Activated T-helper 17 cell treated with anti-CD3 and anti-CD28 coated beads, Interleukin-2, amount 50 U/mL, for 72 hours (primary cell): ENCODE measurements at regions not wholly inside any gene's neighbourhood (a gene's known extent, or its start where the extent isn't known, plus 50 kb on each side); places are given as distances from the start of the nearest gene placed in this dataset.

Source experiments
- ATAC-seq: fragments of 150-1000 bp; cut with Tn5 transposase; replicated peaks from 2 replicates; pipeline ENCODE4 v1.10.0; 2021; ENCODE audit warnings: mild to moderate bottlenecking, moderate library complexity
- H3K27ac Mint-ChIP-seq: one replicate; pipeline ENCODE4 v1.8.0; 2022; ENCODE audit warnings: mixed read lengths
- H3K27me3 Mint-ChIP-seq: one replicate; pipeline ENCODE4 v1.8.0; 2022; ENCODE audit warnings: mixed read lengths
- H3K36me3 Mint-ChIP-seq: one replicate; pipeline ENCODE4 v1.8.0; 2022; ENCODE audit warnings: low read depth, mild to moderate bottlenecking, mixed read lengths
- H3K4me1 Mint-ChIP-seq: one replicate; pipeline ENCODE4 v1.8.0; 2022; ENCODE audit warnings: mixed read lengths
- H3K4me3 Mint-ChIP-seq: one replicate; pipeline ENCODE4 v1.8.0; 2022; ENCODE audit warnings: mild to moderate bottlenecking, mixed read lengths
- H3K9me3 Mint-ChIP-seq: one replicate; pipeline ENCODE4 v1.8.0; 2022; ENCODE audit warnings: mixed read lengths

DNA sequence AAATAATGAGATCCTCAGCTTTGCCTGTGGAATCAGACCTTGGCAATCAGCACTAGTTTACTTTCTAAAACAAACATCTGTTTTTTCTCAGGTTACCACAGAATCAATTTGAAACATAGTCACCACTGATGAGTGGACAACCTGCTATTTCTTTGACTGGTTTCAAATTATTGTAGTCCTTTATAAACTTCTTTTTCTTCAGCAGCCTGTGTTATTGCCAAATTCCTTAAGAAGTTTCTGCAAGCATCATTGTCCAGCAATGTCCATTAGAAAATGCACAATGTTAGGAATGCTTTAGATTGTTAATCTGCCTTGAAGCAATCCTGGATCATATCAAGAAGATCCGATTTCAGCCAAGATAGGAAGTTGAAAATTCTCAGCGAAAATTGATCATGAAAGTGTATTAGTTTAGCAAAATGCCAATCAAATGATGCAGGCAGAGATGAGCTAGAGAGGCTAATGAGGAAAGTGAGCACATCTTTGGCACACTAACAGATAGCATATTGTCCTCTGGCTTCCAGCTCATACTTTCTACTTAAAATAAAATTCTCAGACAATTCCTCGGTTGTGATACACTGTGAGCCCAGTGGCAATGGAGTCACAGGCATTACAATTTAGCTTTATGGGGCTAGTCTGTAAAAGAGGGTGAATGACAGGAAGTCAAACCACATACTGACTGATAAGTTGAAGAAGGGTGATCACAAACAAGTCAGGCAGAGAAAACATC, 270.6 kb downstream of the SLITRK6 start:
- H3K27me3 Mint-ChIP-seq = no peaks in the 10 kb centered on the region
- ATAC-seq = no peak
- no peaks in the 10 kb centered on the region for H3K36me3 Mint-ChIP-seq
- peaks cover 12% of the 10 kb centered on the region for H3K9me3 Mint-ChIP-seq
- H3K4me3 Mint-ChIP-seq = no peak overlapping the region
- H3K4me1 Mint-ChIP-seq = no peaks in the 10 kb centered on the region
- H3K27ac Mint-ChIP-seq = no peak overlapping the region

DNA sequence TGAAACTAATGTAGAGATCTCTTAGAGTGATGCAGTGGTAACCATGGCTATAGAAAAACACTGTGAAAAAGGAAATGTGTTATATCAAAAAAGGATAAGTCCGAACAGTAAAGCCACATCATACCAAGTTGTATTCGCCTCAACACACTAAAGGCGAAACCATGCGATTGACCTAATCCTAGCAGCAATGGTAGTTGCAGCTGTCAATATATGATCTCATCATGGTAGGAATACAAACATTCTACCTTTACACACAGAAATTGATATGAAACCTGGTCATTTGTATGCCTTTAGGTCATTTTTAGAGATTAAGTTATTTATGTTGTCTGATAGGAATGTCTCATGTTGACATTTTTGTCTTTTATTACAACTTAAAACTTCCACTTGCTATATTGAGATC, 271.9 kb downstream of the SLITRK6 start:
- H3K4me3 Mint-ChIP-seq = no peak overlapping the region
- no peaks in the 10 kb centered on the region for H3K27me3 Mint-ChIP-seq
- H3K36me3 Mint-ChIP-seq = no peaks in the 10 kb centered on the region
- no peaks in the 10 kb centered on the region for H3K4me1 Mint-ChIP-seq
- H3K27ac Mint-ChIP-seq = no peak overlapping the region
- peaks cover 12% of the 10 kb centered on the region for H3K9me3 Mint-ChIP-seq
- ATAC-seq = no peak

DNA sequence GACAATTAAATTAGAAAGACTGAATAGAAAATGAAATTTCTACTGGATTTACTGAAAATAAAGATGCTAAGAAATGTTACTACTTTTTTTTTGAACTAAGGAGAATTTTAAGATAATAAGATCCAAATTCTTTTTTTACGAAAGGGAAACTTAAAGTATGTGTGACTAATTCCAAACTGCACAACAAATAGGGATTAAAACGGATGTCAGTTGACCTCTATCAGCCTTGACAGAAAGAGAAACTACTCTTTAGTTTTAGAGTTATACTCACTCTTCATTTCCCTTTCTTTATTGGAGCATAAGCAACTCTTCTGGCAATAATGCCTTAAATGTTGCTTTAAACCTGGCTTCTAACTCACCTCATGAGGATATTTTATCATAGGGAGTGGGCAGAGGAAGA, 273.8 kb downstream of the SLITRK6 start:
- Mint-ChIP-seq H3K27me3 (no peaks in the 10 kb centered on the region), H3K36me3 (no peaks in the 10 kb centered on the region), H3K4me3 (no peak overlapping the region), H3K9me3 (peaks cover 12% of the 10 kb centered on the region), H3K27ac (no peak overlapping the region), H3K4me1 (no peaks in the 10 kb centered on the region)
- no peak for ATAC-seq

DNA sequence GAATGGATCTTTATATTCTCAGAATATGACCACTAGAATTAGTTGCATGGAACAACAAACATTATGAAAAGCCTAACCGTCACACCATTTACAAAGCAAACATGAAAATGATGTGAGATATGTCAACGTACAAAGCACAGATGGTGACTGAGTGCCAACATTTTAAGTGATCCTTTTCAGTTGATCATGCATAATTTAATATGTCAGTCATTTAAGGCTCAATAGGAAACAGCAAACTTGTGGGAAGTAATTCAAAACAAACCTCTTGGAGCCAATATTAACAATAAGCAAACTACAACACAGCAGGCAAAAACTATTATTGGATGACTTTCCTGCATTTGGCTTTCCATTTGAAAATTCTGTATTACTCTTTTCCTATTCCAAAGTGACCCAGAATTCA, 277.6 kb downstream of the SLITRK6 start:
- Mint-ChIP-seq H3K36me3 (no peaks in the 10 kb centered on the region), H3K9me3 (peaks cover 3% of the 10 kb centered on the region), H3K27me3 (no peaks in the 10 kb centered on the region)

DNA sequence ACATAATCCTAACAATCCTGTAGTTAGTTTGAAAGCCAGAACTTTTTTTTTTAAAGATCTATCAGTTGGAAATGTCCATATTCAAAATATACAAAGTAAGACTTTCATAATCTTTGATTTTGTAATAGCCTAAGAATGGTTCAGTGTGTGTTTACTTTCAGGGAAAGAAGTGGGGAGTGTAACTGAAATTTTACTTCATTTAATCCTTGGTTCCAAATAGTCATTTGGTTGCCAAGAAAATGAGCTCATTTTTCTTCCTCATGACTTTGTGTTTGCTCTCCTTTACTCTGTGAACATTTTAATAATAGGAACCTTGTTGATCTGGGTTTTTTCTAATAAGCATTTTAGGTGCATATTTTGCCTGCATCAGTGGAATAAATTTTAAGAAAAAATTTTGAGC, 278.8 kb downstream of the SLITRK6 start:
- Mint-ChIP-seq H3K4me3 (no peak overlapping the region), H3K4me1 (no peaks in the 10 kb centered on the region), H3K27ac (no peak overlapping the region), H3K36me3 (no peaks in the 10 kb centered on the region), H3K9me3 (peaks cover 3% of the 10 kb centered on the region), H3K27me3 (no peaks in the 10 kb centered on the region)
- ATAC-seq = no peak

More for the DNA sequence above, 277.6 kb downstream of the SLITRK6 start:
- Mint-ChIP-seq H3K4me3 (no peak overlapping the region), H3K27ac (no peak overlapping the region), H3K4me1 (no peaks in the 10 kb centered on the region)
- ATAC-seq = no peak

DNA sequence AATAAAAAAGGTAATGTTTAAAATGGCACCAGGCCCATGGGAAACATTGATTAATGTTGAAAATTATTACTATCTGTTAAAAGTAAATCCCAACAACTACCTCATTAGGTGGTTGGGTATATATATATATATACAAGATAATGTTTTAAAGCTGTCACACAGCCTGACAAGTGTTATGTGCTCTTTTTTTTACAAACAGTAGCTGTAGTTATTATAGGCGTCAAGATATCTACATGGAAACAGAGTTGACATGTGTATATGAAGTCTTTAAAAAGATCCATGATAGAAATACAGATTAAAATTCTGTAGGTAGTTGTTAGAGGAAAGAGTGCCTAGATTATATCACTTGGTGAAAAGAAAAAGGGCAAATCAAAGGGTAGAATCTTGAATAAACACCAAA, 279.9 kb downstream of the SLITRK6 start:
- Mint-ChIP-seq H3K4me1 (no peaks in the 10 kb centered on the region), H3K27ac (no peak overlapping the region), H3K27me3 (no peaks in the 10 kb centered on the region), H3K9me3 (peaks cover 2% of the 10 kb centered on the region), H3K36me3 (no peaks in the 10 kb centered on the region), H3K4me3 (no peak overlapping the region)
- no peak for ATAC-seq

DNA sequence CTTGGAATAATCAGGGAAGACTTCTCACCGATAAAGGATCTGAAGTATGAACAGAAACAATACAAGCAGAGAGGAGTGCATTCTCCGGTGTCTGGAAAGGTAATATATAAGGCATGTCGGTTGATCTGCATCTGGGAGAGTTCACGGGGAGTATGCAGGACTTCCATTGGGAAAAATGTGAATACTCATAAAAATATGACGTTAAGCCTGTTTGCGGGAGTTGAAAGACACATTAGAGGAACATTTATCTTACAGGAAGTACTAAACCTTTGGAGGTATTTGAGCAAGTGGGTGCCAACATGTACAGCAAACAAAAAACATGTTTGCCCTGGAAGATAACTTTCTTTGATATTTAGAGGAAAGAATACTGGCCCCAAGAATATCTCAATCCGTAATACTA, 286.8 kb downstream of the SLITRK6 start:
- no peaks in the 10 kb centered on the region for H3K27me3 Mint-ChIP-seq
- H3K9me3 Mint-ChIP-seq = no peaks in the 10 kb centered on the region
- H3K36me3 Mint-ChIP-seq = no peaks in the 10 kb centered on the region
- H3K4me3 Mint-ChIP-seq = no peak overlapping the region
- no peak for ATAC-seq
- H3K4me1 Mint-ChIP-seq = no peaks in the 10 kb centered on the region
- no peak overlapping the region for H3K27ac Mint-ChIP-seq

DNA sequence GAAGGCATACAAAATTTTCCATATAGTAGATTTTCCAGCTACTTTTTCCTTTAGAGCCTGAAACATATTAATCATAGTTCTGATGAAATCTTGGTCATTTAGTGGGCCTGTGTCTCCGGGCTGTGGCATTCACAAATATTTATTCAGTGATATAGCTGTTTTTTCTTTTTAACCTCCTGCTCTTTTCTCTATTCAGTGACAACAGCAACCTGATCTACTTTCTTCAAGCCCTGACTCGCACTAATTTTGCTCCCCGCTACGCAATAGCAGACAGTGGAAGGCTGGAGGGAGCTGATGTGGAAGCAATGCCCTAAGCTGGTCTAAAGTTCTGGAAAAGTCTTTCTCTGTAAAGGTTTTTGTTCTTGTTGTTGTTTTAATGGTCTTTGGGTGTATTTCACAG, 289.7 kb downstream of the SLITRK6 start:
- no peak for ATAC-seq
- no peaks in the 10 kb centered on the region for H3K9me3 Mint-ChIP-seq
- H3K27ac Mint-ChIP-seq = no peak overlapping the region
- H3K36me3 Mint-ChIP-seq = no peaks in the 10 kb centered on the region
- H3K4me3 Mint-ChIP-seq = no peak overlapping the region
- no peaks in the 10 kb centered on the region for H3K27me3 Mint-ChIP-seq
- no peaks in the 10 kb centered on the region for H3K4me1 Mint-ChIP-seq

DNA sequence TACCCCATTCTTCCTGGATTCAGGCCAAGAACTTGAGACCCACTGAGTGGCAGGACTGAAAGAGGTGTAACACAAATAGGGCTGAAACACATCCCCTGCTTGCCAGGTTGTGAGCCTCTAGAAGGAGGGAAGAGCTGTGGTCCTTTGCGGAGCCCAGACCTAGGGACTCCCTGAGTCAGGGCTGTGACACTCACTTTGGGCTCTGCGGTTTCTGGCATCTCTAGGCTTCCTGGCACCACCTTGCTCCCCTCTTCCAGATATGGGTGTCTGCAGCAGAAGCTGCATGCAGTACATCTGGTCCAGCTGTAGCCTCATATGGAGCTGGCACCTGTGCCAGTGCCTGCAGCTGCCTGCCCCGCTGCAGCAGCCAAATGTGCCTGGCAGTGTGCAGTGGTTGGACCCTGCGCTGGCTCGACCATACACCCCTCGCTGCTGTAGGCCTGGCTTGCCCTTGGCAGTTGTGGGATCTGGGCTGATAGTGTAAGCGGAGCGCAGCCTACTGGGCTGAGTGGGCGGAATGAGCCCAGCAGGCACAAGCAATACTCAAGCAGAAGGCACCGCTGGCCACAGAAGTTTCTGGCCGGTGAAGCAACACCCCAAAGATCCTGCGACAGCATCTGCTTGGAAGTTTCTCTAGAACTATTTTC, 290.4 kb downstream of the SLITRK6 start:
- no peaks in the 10 kb centered on the region for H3K9me3 Mint-ChIP-seq
- no peak overlapping the region for H3K27ac Mint-ChIP-seq
- ATAC-seq = no peak
- H3K4me1 Mint-ChIP-seq = no peaks in the 10 kb centered on the region
- H3K27me3 Mint-ChIP-seq = no peaks in the 10 kb centered on the region
- no peaks in the 10 kb centered on the region for H3K36me3 Mint-ChIP-seq
- no peak overlapping the region for H3K4me3 Mint-ChIP-seq

DNA sequence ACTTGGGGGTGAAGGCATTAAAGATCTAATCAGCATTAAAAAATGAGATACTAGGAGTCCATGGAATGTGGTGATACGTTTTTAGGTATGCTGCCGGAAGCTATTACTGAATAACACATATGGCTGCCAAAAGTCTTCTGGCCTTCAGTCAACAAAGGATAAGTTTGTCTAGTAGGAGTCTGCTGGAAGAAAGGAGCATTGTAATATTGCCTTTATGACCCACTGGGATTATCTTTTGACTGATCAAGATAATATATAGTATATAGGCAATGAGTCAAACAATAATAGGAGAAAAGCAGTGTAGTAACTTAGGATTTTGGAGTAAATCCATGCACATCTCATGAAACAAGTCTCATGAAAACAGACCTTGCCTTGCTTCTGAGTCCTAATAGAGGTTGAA, 295.4 kb downstream of the SLITRK6 start:
- Mint-ChIP-seq H3K27me3 (no peaks in the 10 kb centered on the region), H3K27ac (no peak overlapping the region), H3K9me3 (no peaks in the 10 kb centered on the region), H3K36me3 (no peaks in the 10 kb centered on the region), H3K4me3 (no peak overlapping the region), H3K4me1 (no peaks in the 10 kb centered on the region)
- ATAC-seq = no peak

DNA sequence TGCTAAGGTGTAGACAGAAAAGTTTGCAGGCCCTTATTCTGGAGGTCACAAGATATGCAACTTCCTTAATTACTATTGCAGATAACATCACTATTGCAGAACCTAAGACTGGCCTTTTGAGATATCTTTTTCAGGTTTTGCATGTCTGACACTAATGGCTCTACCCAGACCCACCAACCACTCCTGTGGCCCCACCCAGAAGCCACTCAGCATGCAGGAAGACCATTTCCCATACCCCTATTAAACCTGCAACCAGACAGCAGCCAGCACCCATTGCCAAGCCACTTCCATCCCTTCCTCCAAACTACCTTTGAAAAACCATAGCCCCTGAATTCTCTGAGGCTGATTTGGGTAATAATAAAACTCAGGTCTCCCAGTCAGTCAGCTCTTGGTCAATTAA, 297.6 kb downstream of the SLITRK6 start:
- no peak for ATAC-seq
- Mint-ChIP-seq H3K27me3 (no peaks in the 10 kb centered on the region), H3K4me1 (no peaks in the 10 kb centered on the region), H3K36me3 (no peaks in the 10 kb centered on the region), H3K4me3 (no peak overlapping the region), H3K27ac (no peak overlapping the region), H3K9me3 (no peaks in the 10 kb centered on the region)

DNA sequence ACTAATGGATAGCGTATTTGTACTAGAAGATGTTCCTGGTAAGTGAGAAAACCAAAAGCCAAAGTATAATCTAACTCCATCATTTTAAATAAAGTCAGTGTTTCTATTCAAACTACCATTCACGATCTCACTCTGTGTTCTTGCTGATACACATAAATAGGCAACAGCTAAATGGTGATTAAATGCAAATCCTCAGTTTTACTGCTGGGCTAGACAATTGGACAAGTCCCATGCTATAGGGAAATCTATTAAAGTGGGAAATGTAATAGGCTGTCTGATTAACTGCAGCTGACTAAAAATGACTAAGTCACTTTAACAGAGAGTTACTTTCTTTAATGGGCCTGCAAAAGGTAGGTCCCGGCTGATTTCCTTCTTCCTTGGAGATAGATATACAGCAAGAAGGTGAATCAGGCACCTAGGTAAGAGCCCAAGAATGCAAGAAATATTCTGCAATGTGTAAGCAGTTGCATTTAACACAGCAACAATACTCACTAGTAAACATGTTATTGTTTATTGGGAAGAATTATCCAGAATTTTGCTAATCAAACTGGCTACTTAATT, 298.4 kb downstream of the SLITRK6 start:
- Mint-ChIP-seq H3K36me3 (no peaks in the 10 kb centered on the region), H3K4me3 (no peak overlapping the region), H3K27ac (no peak overlapping the region), H3K27me3 (no peaks in the 10 kb centered on the region), H3K9me3 (no peaks in the 10 kb centered on the region), H3K4me1 (no peaks in the 10 kb centered on the region)
- no peak for ATAC-seq

DNA sequence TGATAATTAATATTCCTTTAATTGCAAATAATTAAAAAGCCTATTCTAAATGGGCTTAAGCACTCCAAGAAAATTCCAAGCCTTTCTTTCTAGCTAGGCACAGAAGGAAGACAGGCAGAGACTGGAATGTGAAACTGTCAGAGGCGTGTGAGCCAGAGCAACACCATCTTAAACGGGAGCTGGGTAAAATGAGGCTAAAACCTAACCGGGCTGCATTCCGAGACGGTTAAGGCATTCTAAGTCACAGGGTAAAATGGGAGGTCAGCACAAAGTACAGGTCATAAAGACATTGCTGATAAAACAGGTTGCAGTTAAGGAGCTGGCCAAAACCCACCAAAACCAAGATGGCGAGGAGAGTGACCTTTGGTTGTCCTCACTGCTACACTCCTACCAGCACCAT, 300.4 kb downstream of the SLITRK6 start:
- peaks cover under 1% of the 10 kb centered on the region for H3K9me3 Mint-ChIP-seq
- H3K36me3 Mint-ChIP-seq = no peaks in the 10 kb centered on the region
- no peak overlapping the region for H3K4me3 Mint-ChIP-seq
- ATAC-seq = no peak
- H3K27ac Mint-ChIP-seq = no peak overlapping the region
- H3K27me3 Mint-ChIP-seq = no peaks in the 10 kb centered on the region
- H3K4me1 Mint-ChIP-seq = no peaks in the 10 kb centered on the region

DNA sequence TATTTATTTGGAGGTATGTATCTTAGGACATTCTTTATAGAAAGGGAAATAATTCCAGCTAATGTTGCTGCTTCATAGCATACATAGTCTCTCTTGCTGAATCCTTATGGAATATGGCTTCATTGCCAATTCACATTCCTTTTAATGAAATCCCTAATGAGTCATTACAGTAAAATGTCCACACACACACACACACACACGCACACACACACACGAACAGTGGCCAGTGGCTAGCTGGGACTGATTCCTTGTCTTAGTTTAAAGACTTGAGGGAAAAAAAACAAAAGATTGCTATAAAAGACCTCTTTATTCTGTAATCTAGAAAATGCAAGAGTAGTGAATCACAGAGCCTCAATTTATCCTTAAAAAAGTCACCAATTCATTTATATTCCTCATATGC, 301.6 kb downstream of the SLITRK6 start:
- H3K4me3 Mint-ChIP-seq = no peak overlapping the region
- H3K4me1 Mint-ChIP-seq = no peaks in the 10 kb centered on the region
- no peaks in the 10 kb centered on the region for H3K36me3 Mint-ChIP-seq
- H3K9me3 Mint-ChIP-seq = peaks cover 4% of the 10 kb centered on the region
- no peak overlapping the region for H3K27ac Mint-ChIP-seq
- ATAC-seq = no peak
- no peaks in the 10 kb centered on the region for H3K27me3 Mint-ChIP-seq

DNA sequence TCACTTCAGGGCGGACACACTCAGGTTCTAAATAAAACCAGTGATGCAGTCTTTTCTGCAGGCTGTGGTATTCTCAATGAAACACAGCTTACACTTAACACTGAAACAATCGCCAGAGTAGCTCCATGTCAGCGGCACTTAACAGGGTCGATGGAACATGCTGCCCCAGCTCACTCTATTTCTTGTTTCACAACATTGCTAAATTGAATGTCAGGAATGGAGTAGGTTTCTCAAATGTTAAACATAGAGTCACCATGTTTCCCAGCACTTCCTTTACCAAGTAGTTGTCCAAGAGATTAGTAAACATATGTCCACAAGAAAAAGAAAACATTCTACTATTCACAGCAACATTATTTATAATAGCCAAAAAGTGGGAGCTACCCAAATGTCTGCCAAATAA, 306.9 kb downstream of the SLITRK6 start:
- Mint-ChIP-seq H3K4me1 (no peaks in the 10 kb centered on the region), H3K9me3 (peaks cover 4% of the 10 kb centered on the region), H3K27ac (no peak overlapping the region), H3K27me3 (no peaks in the 10 kb centered on the region), H3K4me3 (no peak overlapping the region), H3K36me3 (no peaks in the 10 kb centered on the region)
- no peak for ATAC-seq
